Right lobe of liver (tissue), 6 donors: ENCODE measurements at regions not wholly inside any gene's neighbourhood (a gene's known extent, or its start where the extent isn't known, plus 50 kb on each side); places are given as distances from the start of the nearest gene placed in this dataset.

Experiments used
- ATAC-seq, 4 donors: fragments of 200-7000 bp; cut with Tn5 transposase; one replicate each; pipeline ENCODE4 v1.9.1; 2020; ENCODE audit warnings: mild to moderate bottlenecking in 4 of 4, moderate library complexity in 4 of 4
- DNase-seq, 3 donors: peaks; one replicate each; pipeline ENCODE4 v3.0.0-alpha.2; 2020
- H3K27ac ChIP-seq, 3 donors: fragments of 200-600 bp; one replicate each; pipeline ENCODE4 v1.8.0; 2022
- H3K27me3 ChIP-seq, 2 donors: fragments of 200-600 bp; one replicate each; pipeline ENCODE4 v1.8.0; 2022
- H3K36me3 ChIP-seq, 4 donors: fragments of 200-600 bp; sonication (generic) in 1 of 4; one replicate each; pipeline versions ENCODE4 v1.5.1 to v1.8.0; 2017 to 2022; ENCODE audit warnings: control low read depth in 1 of 4
- H3K4me1 ChIP-seq, 4 donors: fragments of 200-600 bp; sonication (generic) in 1 of 4; one replicate each; pipeline versions ENCODE4 v1.5.1 to v1.8.0; 2017 to 2022; ENCODE audit warnings: control low read depth in 1 of 4
- H3K4me3 ChIP-seq, 3 donors: fragments of 200-600 bp; one replicate each; pipeline ENCODE4 v1.8.0; 2022
- H3K9me3 ChIP-seq, 4 donors: fragments of 200-600 bp; sonication (generic) in 1 of 4; one replicate each; pipeline versions ENCODE4 v1.5.1 to v1.8.0; 2017 to 2022; ENCODE audit warnings: control low read depth in 1 of 4
- POLR2A ChIP-seq: fragments of 450-650 bp; IDR thresholded peaks from one replicate; pipeline ENCODE4 v1.6.1; 2017; ENCODE audit warnings: antibody characterized with exemption, mild to moderate bottlenecking
- WGBS: methylation state at CpG from one replicate; pipeline ENCODE4 v1.1.6; 2018; ENCODE audit warnings: low coverage, low lambda C conversion rate; ENCODE audit not compliant: insufficient coverage; ENCODE audit errors: missing lambda C conversion rate; 5-methylcytosine and 5-hydroxymethylcytosine counted together
- intact Hi-C, 2 donors: fragments of 100-400 bp; cut with DNase I; formaldehyde crosslinking; loops; one replicate each; pipeline versions ENCODE4 v1.11.2 to v1.14.1; 2022
- TF ChIP-seq, protein P1 (sequence below), 4 donors: fragments of 200-600 bp in 3 of 4; fragments of 450-650 bp in 1 of 4; IDR thresholded peaks; one replicate each; pipeline versions ENCODE4 v1.5.1 to v1.8.0; 2016 to 2022; ENCODE audit warnings: antibody characterized with exemption in 4 of 4, mild to moderate bottlenecking in 2 of 4
- donor health status: DM: no; HTN: yes; CAD: no.
- donor health status: DM: no; HTN: no; CAD: no.
- donor health status: DM: no; HTN: no; CAD: no.
- donor health status: DM: no; HTN: yes; CAD: no.
- donor health status: DM: no; HTN: yes; CAD: no.

DNA sequence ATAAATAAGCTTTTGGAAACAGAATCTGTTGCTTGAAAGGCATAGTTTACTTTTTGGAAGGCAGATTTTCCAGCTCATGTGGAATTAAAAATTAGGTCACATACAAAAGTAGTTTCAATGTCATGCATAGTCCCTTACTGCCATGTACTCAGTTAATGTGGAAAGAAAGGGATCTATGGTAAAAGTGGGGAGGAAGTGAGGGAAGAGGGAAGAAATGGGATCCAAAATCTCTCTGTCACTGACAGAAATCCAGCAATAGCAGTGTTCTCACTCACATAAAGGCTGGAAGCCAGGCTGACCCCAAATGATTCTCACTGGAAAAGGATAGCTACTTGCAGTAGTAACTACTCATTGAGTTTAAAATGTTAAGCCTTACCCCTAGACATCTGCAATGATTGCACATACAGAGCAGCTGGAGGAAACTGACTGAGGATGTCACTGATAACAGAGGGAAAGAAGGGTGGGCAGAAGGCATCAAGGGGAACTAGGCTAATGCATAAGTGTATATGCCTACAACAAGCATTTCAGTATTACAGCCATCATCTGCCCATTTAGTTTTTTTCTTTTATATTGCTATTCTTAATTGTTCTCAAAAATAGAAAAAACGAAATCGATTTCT lies 445.6 kb downstream of the FAT4 start:
- H3K4me1 ChIP-seq = no peaks in the 10 kb centered on the region

DNA sequence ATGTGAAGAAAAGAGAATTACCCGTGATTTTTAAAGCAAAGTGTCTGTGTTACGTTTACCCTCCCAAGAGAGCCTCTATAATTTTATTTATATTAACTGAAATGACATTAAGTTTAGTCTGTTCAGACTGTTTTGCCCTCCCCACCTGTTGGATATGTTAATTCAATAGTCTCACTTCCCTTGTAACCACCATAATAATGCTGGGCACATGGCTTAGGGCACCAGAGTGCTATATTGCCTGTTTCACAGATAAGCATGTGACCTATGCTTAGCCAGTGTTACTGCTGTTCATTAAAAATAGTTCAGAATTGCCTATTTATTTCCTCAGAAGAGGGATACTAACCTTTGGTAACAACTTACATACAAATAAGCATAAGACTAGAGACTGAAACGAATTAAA lies 446.2 kb downstream of the FAT4 start:
- WGBS = 39% methylated on average over 3 of the region's 3 CpGs
- H3K27ac ChIP-seq = no peak overlapping the region
- no peak overlapping the region for H3K4me3 ChIP-seq
- H3K36me3 ChIP-seq = no peaks in the 10 kb centered on the region
- intact Hi-C loops = no loop called here
- no peaks in the 10 kb centered on the region for H3K27me3 ChIP-seq
- no peak for ATAC-seq
- TF ChIP-seq POLR2A = no peak
- TF ChIP-seq, protein P1, sequence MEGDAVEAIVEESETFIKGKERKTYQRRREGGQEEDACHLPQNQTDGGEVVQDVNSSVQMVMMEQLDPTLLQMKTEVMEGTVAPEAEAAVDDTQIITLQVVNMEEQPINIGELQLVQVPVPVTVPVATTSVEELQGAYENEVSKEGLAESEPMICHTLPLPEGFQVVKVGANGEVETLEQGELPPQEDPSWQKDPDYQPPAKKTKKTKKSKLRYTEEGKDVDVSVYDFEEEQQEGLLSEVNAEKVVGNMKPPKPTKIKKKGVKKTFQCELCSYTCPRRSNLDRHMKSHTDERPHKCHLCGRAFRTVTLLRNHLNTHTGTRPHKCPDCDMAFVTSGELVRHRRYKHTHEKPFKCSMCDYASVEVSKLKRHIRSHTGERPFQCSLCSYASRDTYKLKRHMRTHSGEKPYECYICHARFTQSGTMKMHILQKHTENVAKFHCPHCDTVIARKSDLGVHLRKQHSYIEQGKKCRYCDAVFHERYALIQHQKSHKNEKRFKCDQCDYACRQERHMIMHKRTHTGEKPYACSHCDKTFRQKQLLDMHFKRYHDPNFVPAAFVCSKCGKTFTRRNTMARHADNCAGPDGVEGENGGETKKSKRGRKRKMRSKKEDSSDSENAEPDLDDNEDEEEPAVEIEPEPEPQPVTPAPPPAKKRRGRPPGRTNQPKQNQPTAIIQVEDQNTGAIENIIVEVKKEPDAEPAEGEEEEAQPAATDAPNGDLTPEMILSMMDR (IDR thresholded peaks at IDR 0.05) = no peak
- H3K9me3 ChIP-seq = no peaks in the 10 kb centered on the region
- DNase-seq = no peak
- no peaks in the 10 kb centered on the region for H3K4me1 ChIP-seq

More for the DNA sequence above, 445.6 kb downstream of the FAT4 start:
- no peaks in the 10 kb centered on the region for H3K9me3 ChIP-seq
- ATAC-seq (no peak), DNase-seq (no peak)
- no peaks in the 10 kb centered on the region for H3K36me3 ChIP-seq
- WGBS = 73% methylated on average over 2 of the region's 2 CpGs
- intact Hi-C loops = no loop called here
- H3K4me3 ChIP-seq = no peak overlapping the region
- TF ChIP-seq POLR2A = no peak
- TF ChIP-seq, protein P1 (IDR thresholded peaks at IDR 0.05) = no peak
- H3K27ac ChIP-seq = no peak overlapping the region
- H3K27me3 ChIP-seq = no peaks in the 10 kb centered on the region

DNA sequence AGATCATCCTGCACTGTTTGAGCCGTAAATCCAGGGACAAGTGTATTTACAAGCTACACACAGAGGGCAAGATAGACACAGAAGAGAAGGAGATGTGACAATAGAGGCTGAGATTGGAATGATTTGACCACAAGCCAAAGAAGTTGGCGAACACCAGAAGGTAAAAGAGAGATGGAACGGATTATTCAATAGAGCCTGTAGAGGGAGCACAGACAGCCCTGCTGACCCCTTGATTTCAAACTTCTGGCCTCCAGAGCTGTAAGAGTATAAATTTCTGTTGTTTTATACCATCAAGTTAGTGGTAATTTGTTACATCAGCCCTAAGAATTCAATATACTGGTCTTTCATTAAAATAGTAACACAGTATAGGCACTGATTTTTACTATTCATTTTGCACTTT lies 447.8 kb downstream of the FAT4 start:
- WGBS = 70% methylated on average over 3 of the region's 3 CpGs
- H3K36me3 ChIP-seq = no peaks in the 10 kb centered on the region
- DNase-seq (no peak), ATAC-seq (no peak)
- H3K4me3 ChIP-seq = no peak overlapping the region
- no peak overlapping the region for H3K27ac ChIP-seq
- H3K9me3 ChIP-seq = no peaks in the 10 kb centered on the region
- intact Hi-C loops = no loop called here
- TF ChIP-seq POLR2A = no peak
- TF ChIP-seq, protein P1 (IDR thresholded peaks at IDR 0.05) = no peak
- no peaks in the 10 kb centered on the region for H3K4me1 ChIP-seq
- no peaks in the 10 kb centered on the region for H3K27me3 ChIP-seq

DNA sequence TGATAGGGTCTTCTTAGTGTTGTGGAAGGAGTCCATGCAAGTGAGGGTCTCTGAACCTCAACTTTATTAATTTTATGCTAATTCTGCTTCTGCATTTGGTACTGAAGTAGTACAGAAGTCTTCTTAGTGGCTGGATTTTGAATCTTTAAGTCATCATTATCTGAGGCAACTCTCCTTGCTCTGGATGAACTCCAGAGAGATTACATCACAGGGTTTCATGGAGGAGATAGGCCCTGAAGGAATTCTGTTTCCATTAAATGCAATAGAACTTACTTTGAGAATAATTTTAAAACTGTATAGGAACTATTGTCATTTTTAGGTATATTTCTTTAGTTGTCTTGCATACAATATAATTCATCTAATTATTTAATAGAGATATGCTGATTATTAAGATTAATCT lies 451.2 kb downstream of the FAT4 start:
- intact Hi-C loops = no loop called here
- DNase-seq = no peak
- no peak for TF ChIP-seq POLR2A
- TF ChIP-seq, protein P1 (IDR thresholded peaks at IDR 0.05) = no peak
- no peaks in the 10 kb centered on the region for H3K27me3 ChIP-seq
- H3K27ac ChIP-seq = no peak overlapping the region
- H3K9me3 ChIP-seq = no peaks in the 10 kb centered on the region
- no peak overlapping the region for H3K4me3 ChIP-seq
- H3K36me3 ChIP-seq = no peaks in the 10 kb centered on the region
- no peak for ATAC-seq
- no peaks in the 10 kb centered on the region for H3K4me1 ChIP-seq
